GM12878 (cell line): ENCODE measurements at regions not wholly inside any gene's neighbourhood (a gene's known extent, or its start where the extent isn't known, plus 50 kb on each side); places are given as distances from the start of the nearest gene placed in this dataset.

Source experiments
- ASH2L ChIP-seq: fragments of 300-600, 200-600 bp; sonication (generic); IDR thresholded peaks from 2 replicates; pipeline ENCODE4 v1.6.1; 2017; ENCODE audit warnings: low read depth, mild to moderate bottlenecking, borderline replicate concordance
- ATF2 ChIP-seq: IDR thresholded peaks from 2 replicates; pipeline ENCODE4 v1.6.1; 2012; ENCODE audit warnings: low read length, inconsistent platforms
- CBFB ChIP-seq: IDR thresholded peaks from 2 replicates; pipeline ENCODE4 v1.6.1; 2016; ENCODE audit warnings: antibody characterized with exemption, low read depth
- CHD1 ChIP-seq: IDR thresholded peaks from 2 replicates; pipeline ENCODE4 v1.6.1; 2012; ENCODE audit warnings: low read depth, low read length, improper control_type of control experiment
- E2F8 ChIP-seq: fragments of 450-650 bp; IDR thresholded peaks from 2 replicates; pipeline ENCODE4 v1.6.1; 2018; ENCODE audit warnings: mild to moderate bottlenecking, low read depth, moderate library complexity; ENCODE audit not compliant: partially characterized antibody
- IRF4 ChIP-seq: IDR thresholded peaks from 2 replicates; pipeline ENCODE4 v1.6.1; 2011; ENCODE audit warnings: low read depth, low read length
- JUNB ChIP-seq: IDR thresholded peaks from 2 replicates; pipeline ENCODE4 v1.6.1; 2016; ENCODE audit warnings: antibody characterized with exemption, mild to moderate bottlenecking
- JUND ChIP-seq: IDR thresholded peaks from 2 replicates; pipeline ENCODE4 v1.6.1; 2012; ENCODE audit warnings: low read depth, mild to moderate bottlenecking, low read length, improper control_type of control experiment, moderate library complexity
- MYB ChIP-seq: fragments of 150-350 bp; IDR thresholded peaks from 2 replicates; pipeline ENCODE4 v1.6.1; 2014; ENCODE audit warnings: mild to moderate bottlenecking, low read depth, low read length, borderline replicate concordance
- NFIC ChIP-seq: IDR thresholded peaks from 2 replicates; pipeline ENCODE4 v1.6.1; 2012; ENCODE audit warnings: low read depth, mild to moderate bottlenecking, inconsistent platforms, low read length, moderate library complexity
- NR2C2 ChIP-seq: IDR thresholded peaks from 2 replicates; pipeline ENCODE4 v1.6.1; 2011; ENCODE audit warnings: borderline replicate concordance, low read depth; ENCODE audit not compliant: control insufficient read depth, insufficient read length
- NRF1 ChIP-seq: conservative IDR thresholded peaks from 2 replicates; pipeline ENCODE4 v1.6.1; 2011; ENCODE audit warnings: mild to moderate bottlenecking, low read depth, low read length, improper control_type of control experiment
- PAX8 ChIP-seq: fragments of 450-650 bp; IDR thresholded peaks from 2 replicates; pipeline ENCODE4 v1.6.1; 2017; ENCODE audit warnings: mild to moderate bottlenecking, moderate library complexity
- POLR2AphosphoS2 ChIP-seq: IDR thresholded peaks from 2 replicates; pipeline ENCODE4 v1.6.1; 2011; ENCODE audit warnings: low read depth, mild to moderate bottlenecking, low read length, improper control_type of control experiment, moderate library complexity
- RAD21 ChIP-seq: IDR thresholded peaks from 2 replicates; pipeline ENCODE4 v1.6.1; 2011; ENCODE audit warnings: mild to moderate bottlenecking, low read depth, low read length, moderate library complexity; ENCODE audit not compliant: insufficient read depth
- RB1 ChIP-seq: fragments of 450-650 bp; formaldehyde crosslinking; IDR thresholded peaks from 2 replicates; pipeline ENCODE4 v1.6.1; 2017; ENCODE audit warnings: mild to moderate bottlenecking, borderline replicate concordance
- RFX5 ChIP-seq: IDR thresholded peaks from 2 replicates; pipeline ENCODE4 v1.6.1; 2011; ENCODE audit warnings: low read depth, low read length, improper control_type of control experiment
- SRF ChIP-seq, 2 experiments: IDR thresholded peaks; 2 replicates each; pipeline ENCODE4 v1.6.1; 2011; ENCODE audit warnings: low read depth in 2 of 2, low read length in 2 of 2, mild to moderate bottlenecking in 1 of 2, moderate library complexity in 1 of 2
- STAT1 ChIP-seq: fragments of 450-650 bp; conservative IDR thresholded peaks from 2 replicates; pipeline ENCODE4 v1.6.1; 2014; ENCODE audit warnings: antibody characterized with exemption, mild to moderate bottlenecking
- STAT3 ChIP-seq: IDR thresholded peaks from 2 replicates; pipeline ENCODE4 v1.6.1; 2011; ENCODE audit warnings: low read depth, low read length, improper control_type of control experiment
- TCF7 ChIP-seq: IDR thresholded peaks from 2 replicates; pipeline ENCODE4 v1.6.1; 2014; ENCODE audit warnings: antibody characterized with exemption, borderline replicate concordance
- ZBTB11 ChIP-seq: fragments of 450-650 bp; formaldehyde crosslinking; IDR thresholded peaks from 2 replicates; pipeline ENCODE4 v1.5.0; 2022; ENCODE audit warnings: mild to moderate bottlenecking, missing genetic modification characterization
- ZBTB33 ChIP-seq: fragments of 450-650 bp; IDR thresholded peaks from 2 replicates; pipeline ENCODE4 v1.6.1; 2017; ENCODE audit warnings: mild to moderate bottlenecking
- ZNF274 ChIP-seq: IDR thresholded peaks from one replicate; pipeline ENCODE4 v1.8.0; 2011; ENCODE audit not compliant: insufficient read length, insufficient read depth

GRCh38 chr3:143901105-143901504 lies 52.8 kb upstream of the SLC9A9 start (continued):
- TF ChIP-seq E2F8 (no peak), IRF4 (0 out of 2 replicates have a peak, but pooled peaks have one; percentile 12), ZBTB33 (no peak), NR2C2 (no peak), STAT1 (no peak), ZNF274 (no peak), CBFB (no peak), NRF1 (no peak), STAT3 (no peak), PAX8 (no peak), JUND (no peak), TCF7 (peak; percentile 59), RFX5 (no peak), SRF (IDR thresholded peaks at IDR 0.05; ENCODE audit: low read depth in 2 of 2, low read length in 2 of 2) (0 out of 4 replicates have a peak, but pooled peaks of 1 of the 2 experiments have one; percentile 7), POLR2AphosphoS2 (no peak), ASH2L (no peak), RAD21 (no peak), ZBTB11 (no peak), NFIC (peak; percentile 82), ATF2 (peak; percentile 37; the same call in 1 of the 2 replicates), RB1 (no peak), MYB (no peak), CHD1 (no peak), JUNB (peak; percentile 98)
